ENCODE measurements at regions not wholly inside any gene's neighbourhood (a gene's known extent, or its start where the extent isn't known, plus 50 kb on each side); places are given as distances from the start of the nearest gene placed in this dataset.

GRCh38 chr11:122269824-122270223 is 153.8 kb upstream of the BLID start:
- no peak for TF ChIP-seq CTCF (IDR thresholded peaks at IDR 0.05; ENCODE audit: low read depth, low read length)
- Histone ChIP-seq H3K9me3 (no peaks in the 10 kb centered on the region), H3K4me1 (no peaks in the 10 kb centered on the region), H3K4me3 (ENCODE audit: low read depth, low read length) (no peak overlapping the region), H3K27me3 (no peaks in the 10 kb centered on the region), H3K36me3 (no peaks in the 10 kb centered on the region)
- no peak for DNase-seq

- Histone ChIP-seq H3K4me1 (no peaks in the 10 kb centered on the region), H3K27me3 (no peaks in the 10 kb centered on the region), H3K9me3 (no peaks in the 10 kb centered on the region), H3K4me3 (ENCODE audit: low read depth, low read length) (no peak overlapping the region), H3K36me3 (no peaks in the 10 kb centered on the region)
- DNase-seq, result no peak
- no peak for TF ChIP-seq CTCF (IDR thresholded peaks at IDR 0.05; ENCODE audit: low read depth, low read length)
Observed at GRCh38 chr11:122268601-122269130, 152.7 kb upstream of the BLID start.

GRCh38 chr11:122267602-122268001 is 151.6 kb upstream of the BLID start:
- no peak overlapping the region for H3K4me3 ChIP-seq (ENCODE audit: low read depth, low read length)
- no peaks in the 10 kb centered on the region for H3K36me3 ChIP-seq
- no peaks in the 10 kb centered on the region for H3K27me3 ChIP-seq
- no peak for TF ChIP-seq CTCF (IDR thresholded peaks at IDR 0.05; ENCODE audit: low read depth, low read length)
- DNase-seq, result no peak
- no peaks in the 10 kb centered on the region for H3K9me3 ChIP-seq
- no peaks in the 10 kb centered on the region for H3K4me1 ChIP-seq

- TF ChIP-seq CTCF (IDR thresholded peaks at IDR 0.05; ENCODE audit: low read depth, low read length), result no peak
- no peaks in the 10 kb centered on the region for H3K27me3 ChIP-seq
- no peak overlapping the region for H3K4me3 ChIP-seq (ENCODE audit: low read depth, low read length)
- no peaks in the 10 kb centered on the region for H3K4me1 ChIP-seq
- no peaks in the 10 kb centered on the region for H3K36me3 ChIP-seq
- H3K9me3 ChIP-seq, result no peaks in the 10 kb centered on the region
- DNase-seq, result no peak
Observed at GRCh38 chr11:122265981-122266380, 150.0 kb upstream of the BLID start.

- Histone ChIP-seq H3K27me3 (no peaks in the 10 kb centered on the region), H3K4me1 (no peaks in the 10 kb centered on the region), H3K9me3 (no peaks in the 10 kb centered on the region), H3K4me3 (ENCODE audit: low read depth, low read length) (no peak overlapping the region), H3K36me3 (no peaks in the 10 kb centered on the region)
- TF ChIP-seq CTCF (IDR thresholded peaks at IDR 0.05; ENCODE audit: low read depth, low read length), result no peak
- DNase-seq, result no peak
Observed at GRCh38 chr11:122264121-122264520, 148.1 kb upstream of the BLID start.

- Histone ChIP-seq H3K9me3 (no peaks in the 10 kb centered on the region), H3K27me3 (no peaks in the 10 kb centered on the region), H3K4me3 (ENCODE audit: low read depth, low read length) (no peak overlapping the region), H3K4me1 (no peaks in the 10 kb centered on the region), H3K36me3 (no peaks in the 10 kb centered on the region)
- no peak for DNase-seq
- no peak for TF ChIP-seq CTCF (IDR thresholded peaks at IDR 0.05; ENCODE audit: low read depth, low read length)
Observed at GRCh38 chr11:122261546-122261945, 145.5 kb upstream of the BLID start.
